Activated CD4-positive, alpha-beta T cell treated with anti-CD3 and anti-CD28 coated beads, Interleukin-2, Interleukin-4, amounts not matched to agents 100 ng/mL and 50 ng/mL, durations not matched to agents 16 hours and 8 hours (primary cell): ENCODE measurements at regions not wholly inside any gene's neighbourhood (a gene's known extent, or its start where the extent isn't known, plus 50 kb on each side); places are given as distances from the start of the nearest gene placed in this dataset.
A peak's percentile ranks its signal among the peaks of the same experiment; 100 is the strongest.
"Not testable (repeated sequence)": the region's sequence is repeated elsewhere in the genome, so short reads cannot be mapped to it uniquely, and the experiment has no call there.

Experiments used
- DNase-seq: peaks from one replicate; pipeline ENCODE4 v3.0.0-alpha.2; 2020; ENCODE audit warnings: low spot score

- DNase-seq = peak; percentile 78
Observed at GRCh38 chr1:146411923-146412322, 183.1 kb upstream of the NOTCH2NLA start.

GRCh38 chr1:146409817-146410441, 181.1 kb upstream of the NOTCH2NLA start:
- peak; percentile 54 for DNase-seq

- not testable (repeated sequence) for DNase-seq
Observed at GRCh38 chr1:146409116-146409801, 180.4 kb upstream of the NOTCH2NLA start.

- DNase-seq = peak; percentile 41
Observed at GRCh38 chr1:146401281-146401825, 172.5 kb upstream of the NOTCH2NLA start.

- DNase-seq = not testable (repeated sequence)
Observed at GRCh38 chr1:146400173-146401121, 171.6 kb upstream of the NOTCH2NLA start.

- not testable (repeated sequence) for DNase-seq
Observed at GRCh38 chr1:146399225-146399624, 170.4 kb upstream of the NOTCH2NLA start.

- not testable (repeated sequence) for DNase-seq
Observed at GRCh38 chr1:146396801-146397200, 168.0 kb upstream of the NOTCH2NLA start.

GRCh38 chr1:146396242-146396641, 167.4 kb upstream of the NOTCH2NLA start:
- not testable (repeated sequence) for DNase-seq

- DNase-seq = not testable (repeated sequence)
Observed at GRCh38 chr1:146393796-146394195, 165.0 kb upstream of the NOTCH2NLA start.

- not testable (repeated sequence) for DNase-seq
Observed at GRCh38 chr1:146393154-146393553, 164.3 kb upstream of the NOTCH2NLA start.

- not testable (repeated sequence) for DNase-seq
Observed at GRCh38 chr1:146389178-146389577, 160.4 kb upstream of the NOTCH2NLA start.

- peak; percentile 33 for DNase-seq
Observed at GRCh38 chr1:146387750-146388469, 159.1 kb upstream of the NOTCH2NLA start.

- DNase-seq = peak; percentile 92
Observed at GRCh38 chr1:146386851-146387749, 158.3 kb upstream of the NOTCH2NLA start.

- DNase-seq = not testable (repeated sequence)
Observed at GRCh38 chr1:146381196-146381595, 152.4 kb upstream of the NOTCH2NLA start.

- peak; percentile 94 for DNase-seq
Observed at GRCh38 chr1:146376708-146377496, 148.1 kb upstream of the NOTCH2NLA start.

GRCh38 chr1:146376309-146376707, 147.5 kb upstream of the NOTCH2NLA start:
- DNase-seq = peak; percentile 87

- DNase-seq = not testable (repeated sequence)
Observed at GRCh38 chr1:146375108-146375507, 146.3 kb upstream of the NOTCH2NLA start.

GRCh38 chr1:146369940-146370339, 141.1 kb upstream of the NOTCH2NLA start:
- peak; percentile 75 for DNase-seq

- not testable (repeated sequence) for DNase-seq
Observed at GRCh38 chr1:146355373-146355772, 126.6 kb upstream of the NOTCH2NLA start.
